OCI-LY7 (cell line): ENCODE measurements at regions not wholly inside any gene's neighbourhood (a gene's known extent, or its start where the extent isn't known, plus 50 kb on each side); places are given as distances from the start of the nearest gene placed in this dataset.
"Not testable (repeated sequence)": the region's sequence is repeated elsewhere in the genome, so short reads cannot be mapped to it uniquely, and the experiment has no call there.

Experiments
- BruUV-seq: library from RNA; stranded (reverse); fragments of 400-500 nt; replicated peaks from 2 replicates; lab custom pipeline; 2021; lab: Mats Ljungman, UMichigan
- CTCF ChIA-PET: fragments of 300-600 bp; sonication (Branson Sonifier 250); formaldehyde crosslinking; loops from one replicate; lab custom pipeline; 2022; ENCODE audit warnings: antibody characterized with exemption; ENCODE audit not compliant: unreplicated experiment; lab: Charles Lee
- POLR2A ChIA-PET: fragments of 300-600 bp; sonication (Branson Sonifier 250); formaldehyde crosslinking; loops from one replicate; lab custom pipeline; 2022; ENCODE audit warnings: antibody characterized with exemption; lab: Charles Lee
- DNase-seq: peaks from one replicate; pipeline ENCODE4 v3.0.0-alpha.2; 2015; ENCODE audit warnings: low spot score
- H2AFZ ChIP-seq: fragments of 200-600 bp; sonication (generic), shearing (Covaris generic); 2 replicates; pipeline ENCODE4 v1.6.1; 2014; ENCODE audit warnings: mild to moderate bottlenecking, antibody characterized with exemption, low read length, moderate library complexity
- H3K27ac ChIP-seq: fragments of 200-600 bp; sonication (generic); 2 replicates; pipeline ENCODE4 v1.5.1; 2014; ENCODE audit warnings: mixed run types, low read depth, mild to moderate bottlenecking, moderate library complexity, low read length, inconsistent platforms; ENCODE audit not compliant: poor library complexity, severe bottlenecking
- H3K36me3 ChIP-seq: fragments of 200-600 bp; sonication (generic); 2 replicates; pipeline ENCODE4 v1.6.1; 2014; ENCODE audit warnings: mild to moderate bottlenecking, antibody characterized with exemption, low read length, moderate library complexity, mixed read lengths; ENCODE audit not compliant: insufficient read depth
- H3K4me1 ChIP-seq: fragments of 200-600 bp; sonication (generic); 2 replicates; pipeline ENCODE4 v1.5.1; 2014; ENCODE audit warnings: mild to moderate bottlenecking, low read length; ENCODE audit not compliant: insufficient read depth, poor library complexity, severe bottlenecking
- H3K4me2 ChIP-seq: fragments of 200-600 bp; sonication (generic); 2 replicates; pipeline ENCODE4 v1.6.1; 2014; ENCODE audit warnings: mild to moderate bottlenecking, low read length
- H3K4me3 ChIP-seq: fragments of 200-600 bp; sonication (generic); 2 replicates; pipeline ENCODE4 v1.5.1; 2014; ENCODE audit warnings: mild to moderate bottlenecking, low read depth, low read length; ENCODE audit not compliant: poor library complexity, severe bottlenecking
- H3K79me2 ChIP-seq: fragments of 200-600 bp; sonication (generic); 2 replicates; pipeline ENCODE4 v1.6.1; 2016; ENCODE audit warnings: low read depth, mild to moderate bottlenecking, low read length, moderate library complexity, mixed read lengths; ENCODE audit not compliant: insufficient read depth
- H3K9me2 ChIP-seq: fragments of 200-600 bp; sonication (generic); 2 replicates; pipeline ENCODE4 v1.6.1; 2016; ENCODE audit warnings: mild to moderate bottlenecking, low read length, mixed read lengths; ENCODE audit not compliant: insufficient read depth
- H3K9me3 ChIP-seq: fragments of 200-600 bp; sonication (generic); 2 replicates; pipeline ENCODE4 v1.6.1; 2014; ENCODE audit warnings: mild to moderate bottlenecking, mixed run types, low read length, mixed read lengths
- H4K20me1 ChIP-seq: fragments of 200-600 bp; sonication (generic); 2 replicates; pipeline ENCODE4 v1.6.1; 2014; ENCODE audit warnings: mild to moderate bottlenecking, antibody characterized with exemption, low read length, moderate library complexity, mixed read lengths; ENCODE audit not compliant: insufficient read depth
- CTCF ChIP-seq: fragments of 200-600 bp; sonication (generic); conservative IDR thresholded peaks from 2 replicates; pipeline ENCODE4 v1.5.1; 2014; ENCODE audit warnings: mild to moderate bottlenecking, antibody characterized with exemption, low read length, moderate library complexity, mixed read lengths
- EZH2phosphoT487 ChIP-seq: fragments of 200-600 bp; sonication (generic); IDR thresholded peaks from 2 replicates; pipeline ENCODE4 v1.6.1; 2018; ENCODE audit warnings: low read depth, borderline replicate concordance, mild to moderate bottlenecking, mixed run types, antibody characterized with exemption, low read length, moderate library complexity, mixed read lengths
- intact Hi-C: fragments of 100-400 bp; cut with micrococcal nuclease; formaldehyde crosslinking; loops from one replicate; pipeline ENCODE4 v1.10.0; 2022; ENCODE audit not compliant: unreplicated experiment

- TF ChIP-seq EZH2phosphoT487 (no peak), CTCF (no peak)
- Histone ChIP-seq H3K9me3 (no peaks in the 10 kb centered on the region), H3K4me1 (no peaks in the 10 kb centered on the region), H3K36me3 (no peaks in the 10 kb centered on the region), H3K79me2 (no peaks in the 10 kb centered on the region), H3K4me3 (no peak overlapping the region), H3K9me2 (no peaks in the 10 kb centered on the region), H2AFZ (no peak overlapping the region), H3K4me2 (no peak overlapping the region), H3K27ac (no peak overlapping the region), H4K20me1 (no peaks in the 10 kb centered on the region)
- CTCF ChIA-PET = no interaction called here
- DNase-seq = no peak
- POLR2A ChIA-PET = interaction anchor here (0.7 kb wide), 1 partner anchor 90 kb away, joined by 3 read pairs; no protein-coding TSS in a partner anchor
- intact Hi-C loops = no loop called here
- BruUV-seq = no TSS peak
Measured at GRCh38 chr9:115556432-115556831, 438.5 kb upstream of the TNC start.

- Histone ChIP-seq H3K79me2 (no peaks in the 10 kb centered on the region), H3K4me3 (no peak overlapping the region), H3K36me3 (no peaks in the 10 kb centered on the region), H3K4me2 (no peak overlapping the region), H4K20me1 (no peaks in the 10 kb centered on the region), H3K4me1 (no peaks in the 10 kb centered on the region), H2AFZ (no peak overlapping the region), H3K27ac (no peak overlapping the region), H3K9me2 (no peaks in the 10 kb centered on the region), H3K9me3 (no peaks in the 10 kb centered on the region)
- DNase-seq = no peak
- no TSS peak for BruUV-seq
- intact Hi-C loops = no loop called here
- TF ChIP-seq EZH2phosphoT487 (no peak), CTCF (no peak)
- POLR2A ChIA-PET = no interaction called here
- CTCF ChIA-PET = no interaction called here
Measured at GRCh38 chr9:115575147-115575546, 457.2 kb upstream of the TNC start.

- intact Hi-C loops, H3K4me2 ChIP-seq, H3K79me2 ChIP-seq, DNase-seq, BruUV-seq, H4K20me1 ChIP-seq, H2AFZ ChIP-seq, H3K36me3 ChIP-seq, H3K9me3 ChIP-seq, CTCF ChIA-PET, H3K9me2 ChIP-seq, H3K27ac ChIP-seq, H3K4me1 ChIP-seq, H3K4me3 ChIP-seq: not testable (repeated sequence)
- POLR2A ChIA-PET = interaction anchor here (0.6 kb wide), 1 partner anchor 228 kb away, joined by 3 read pairs; no protein-coding TSS in a partner anchor
Measured at GRCh38 chr9:115585458-115585857, 467.5 kb upstream of the TNC start.
